HG03460 (cell line): ENCODE measurements at regions not wholly inside any gene's neighbourhood (a gene's known extent, or its start where the extent isn't known, plus 50 kb on each side); places are given as distances from the start of the nearest gene placed in this dataset.
"Not testable (repeated sequence)": the region's sequence is repeated elsewhere in the genome, so short reads cannot be mapped to it uniquely, and the experiment has no call there.

ENCODE experiments used
- ATAC-seq: cut with Tn5 transposase; IDR thresholded peaks from one replicate; pipeline ENCODE4 v1.9.1; 2021; ENCODE audit not compliant: unreplicated experiment

GRCh38 chr2:234898534-234899053 is 53.2 kb upstream of the SH3BP4 start:
- no peak for ATAC-seq

- ATAC-seq: not testable (repeated sequence)
Observed at GRCh38 chr2:234888442-234888841, 63.4 kb upstream of the SH3BP4 start.

- ATAC-seq: no peak
Observed at GRCh38 chr2:234887195-234887594, 64.6 kb upstream of the SH3BP4 start.

GRCh38 chr2:234885886-234886285 is 65.9 kb upstream of the SH3BP4 start:
- ATAC-seq: no peak

- ATAC-seq: no peak
Observed at GRCh38 chr2:234885118-234885517, 66.7 kb upstream of the SH3BP4 start.

GRCh38 chr2:234884591-234884990 is 67.2 kb upstream of the SH3BP4 start:
- no peak for ATAC-seq

GRCh38 chr2:234881413-234882241 is 70.2 kb upstream of the SH3BP4 start:
- ATAC-seq: no peak

- no peak for ATAC-seq
Observed at GRCh38 chr2:234880551-234881211, 71.1 kb upstream of the SH3BP4 start.

GRCh38 chr2:234879671-234880455 is 72.0 kb upstream of the SH3BP4 start:
- no peak for ATAC-seq

- not testable (repeated sequence) for ATAC-seq
Observed at GRCh38 chr2:234876621-234877020, 75.2 kb upstream of the SH3BP4 start.

GRCh38 chr2:234874347-234875046 is 77.3 kb upstream of the SH3BP4 start:
- ATAC-seq: no peak

- ATAC-seq: no peak
Observed at GRCh38 chr2:234873828-234874173, 78.0 kb upstream of the SH3BP4 start.

- ATAC-seq: no peak
Observed at GRCh38 chr2:234873103-234873827, 78.6 kb upstream of the SH3BP4 start.

GRCh38 chr2:234869969-234870368 is 81.8 kb upstream of the SH3BP4 start:
- ATAC-seq: no peak

GRCh38 chr2:234869164-234869563 is 82.7 kb upstream of the SH3BP4 start:
- no peak for ATAC-seq

- no peak for ATAC-seq
Observed at GRCh38 chr2:234867882-234868285, 83.9 kb upstream of the SH3BP4 start.

GRCh38 chr2:234865586-234865985 is 86.2 kb upstream of the SH3BP4 start:
- no peak for ATAC-seq

GRCh38 chr2:234865040-234865439 is 86.8 kb upstream of the SH3BP4 start:
- no peak for ATAC-seq

GRCh38 chr2:234864506-234864905 is 87.3 kb upstream of the SH3BP4 start:
- ATAC-seq: no peak
